SK-N-SH (cell line): ENCODE measurements at regions not wholly inside any gene's neighbourhood (a gene's known extent, or its start where the extent isn't known, plus 50 kb on each side); places are given as distances from the start of the nearest gene placed in this dataset.

Experiments used
- CTCF ChIA-PET: fragments of 300-600, 350-600 bp; formaldehyde crosslinking; extraction: SDS; loops from one replicate; lab custom pipeline; 2021; lab: Yijun Ruan, JAX
- POLR2A ChIA-PET: fragments of 350-600 bp; sonication (Branson Sonifier 250); formaldehyde crosslinking; extraction: SDS; loops from one replicate; lab custom pipeline; 2020; ENCODE audit warnings: antibody characterized with exemption, inconsistent platforms; lab: Yijun Ruan, JAX
- DNase-seq: peaks from one replicate; pipeline ENCODE4 v3.0.0; 2012
- H2AFZ ChIP-seq: fragments of 200-600 bp; sonication (generic); 2 replicates; pipeline ENCODE4 v1.8.1; 2016; ENCODE audit warnings: antibody characterized with exemption, mild to moderate bottlenecking, low read depth
- H3F3A ChIP-seq: fragments of 200-600 bp; sonication (generic); replicated peaks from 2 replicates; pipeline ENCODE3; 2016; ENCODE audit warnings: antibody characterized with exemption, mild to moderate bottlenecking; ENCODE audit not compliant: insufficient read depth
- H3K27ac ChIP-seq, 2 experiments: fragments of 200-500 bp in 1 of 2; fragments of 200-600 bp in 1 of 2; sonication (Bioruptor generic) in 1 of 2; sonication (generic), shearing (Covaris generic) in 1 of 2; 2 replicates each; pipeline versions ENCODE4 v1.5.1 to v1.6.1; 2014 to 2016; ENCODE audit warnings: low read depth in 2 of 2, inconsistent platforms in 1 of 2, low read length in 1 of 2, mild to moderate bottlenecking in 1 of 2, mixed read lengths in 1 of 2
- H3K27me3 ChIP-seq: fragments of 200-600 bp; sonication (generic), shearing (Covaris generic); 2 replicates; pipeline ENCODE4 v1.6.1; 2016; ENCODE audit warnings: mixed run types; ENCODE audit not compliant: insufficient read depth
- H3K36me3 ChIP-seq, 2 experiments: fragments of 200-500 bp in 1 of 2; fragments of 200-600 bp in 1 of 2; sonication (Bioruptor generic) in 1 of 2; sonication (generic) in 1 of 2; replicated peaks in 1 of 2; 2 replicates each; pipeline versions ENCODE3 to v1.5.1; 2014 to 2016; ENCODE audit warnings: low read length in 1 of 2, mild to moderate bottlenecking in 1 of 2; ENCODE audit not compliant: insufficient read depth in 2 of 2, control insufficient read depth in 1 of 2
- H3K4me1 ChIP-seq, 2 experiments: fragments of 200-500 bp in 1 of 2; fragments of 200-600 bp in 1 of 2; sonication (Bioruptor generic) in 1 of 2; sonication (generic), shearing (Covaris generic) in 1 of 2; 2 replicates each; pipeline versions ENCODE4 v1.5.1 to v1.6.1; 2014 to 2016; ENCODE audit warnings: low read depth in 1 of 2, low read length in 1 of 2, mixed run types in 1 of 2; ENCODE audit not compliant: insufficient read depth in 2 of 2, control insufficient read depth in 1 of 2
- H3K4me2 ChIP-seq: fragments of 200-600 bp; sonication (generic), shearing (Covaris generic); 2 replicates; pipeline ENCODE4 v1.6.1; 2017; ENCODE audit warnings: mixed run types
- H3K4me3 ChIP-seq, 2 experiments: fragments of 200-500 bp in 1 of 2; fragments of 200-600 bp in 1 of 2; sonication (Bioruptor generic) in 1 of 2; sonication (generic), shearing (Covaris generic) in 1 of 2; 2 replicates each; pipeline versions ENCODE4 v1.5.1 to v1.8.1; 2014 to 2016; ENCODE audit warnings: low read depth in 2 of 2, inconsistent platforms in 1 of 2, low read length in 1 of 2, mild to moderate bottlenecking in 1 of 2, mixed read lengths in 1 of 2, moderate library complexity in 1 of 2
- H3K79me2 ChIP-seq: fragments of 200-600 bp; sonication (generic); 2 replicates; pipeline ENCODE4 v1.8.1; 2017; ENCODE audit warnings: mild to moderate bottlenecking; ENCODE audit not compliant: insufficient read depth
- H3K9ac ChIP-seq: fragments of 200-600 bp; sonication (generic); 2 replicates; pipeline ENCODE4 v1.6.1; 2017; ENCODE audit warnings: mixed run types
- H3K9me2 ChIP-seq: fragments of 200-600 bp; sonication (generic); 2 replicates; pipeline ENCODE4 v1.6.1; 2017; ENCODE audit warnings: mixed run types
- H3K9me3 ChIP-seq: fragments of 200-600 bp; sonication (generic); 2 replicates; pipeline ENCODE4 v1.6.1; 2017; ENCODE audit warnings: mixed run types, mild to moderate bottlenecking, moderate library complexity
- H4K20me1 ChIP-seq: fragments of 200-600 bp; sonication (generic); 2 replicates; pipeline ENCODE4 v1.6.1; 2017; ENCODE audit warnings: mild to moderate bottlenecking, mixed run types; ENCODE audit not compliant: insufficient read depth
- CTCF ChIP-seq: fragments of 200-600 bp; sonication (generic); IDR thresholded peaks from 2 replicates; pipeline ENCODE4 v1.6.1; 2017; ENCODE audit warnings: antibody characterized with exemption, mild to moderate bottlenecking, moderate library complexity
- ELF1 ChIP-seq: IDR thresholded peaks from 2 replicates; pipeline ENCODE4 v1.4.0; 2012
- EP300 ChIP-seq, 2 experiments: IDR thresholded peaks; 2 replicates each; pipeline versions ENCODE4 v1.4.0 to v1.6.1; 2012; ENCODE audit warnings: borderline replicate concordance in 1 of 2, low read depth in 1 of 2, low read length in 1 of 2
- FOSL2 ChIP-seq: IDR thresholded peaks from 2 replicates; pipeline ENCODE4 v1.4.0; 2012; ENCODE audit warnings: low read depth, mild to moderate bottlenecking, moderate library complexity, borderline replicate concordance
- GABPA ChIP-seq: IDR thresholded peaks from 2 replicates; pipeline ENCODE4 v1.4.0; 2012; ENCODE audit warnings: low read depth, mild to moderate bottlenecking
- MAX ChIP-seq: IDR thresholded peaks from 2 replicates; pipeline ENCODE4 v1.4.0; 2012; ENCODE audit warnings: low read depth
- MEF2A ChIP-seq: IDR thresholded peaks from 2 replicates; pipeline ENCODE4 v1.4.0; 2012; ENCODE audit warnings: low read depth, borderline replicate concordance
- NFIC ChIP-seq: IDR thresholded peaks from 2 replicates; pipeline ENCODE4 v1.4.0; 2012; ENCODE audit warnings: borderline replicate concordance
- NRF1 ChIP-seq: IDR thresholded peaks from 2 replicates; pipeline ENCODE4 v1.6.1; 2012; ENCODE audit warnings: low read depth, mild to moderate bottlenecking, low read length
- POLR2AphosphoS5 ChIP-seq: IDR thresholded peaks from 2 replicates; pipeline ENCODE4 v1.6.1; 2012; ENCODE audit warnings: low read depth, low read length
- RAD21 ChIP-seq: IDR thresholded peaks from 2 replicates; pipeline ENCODE4 v1.6.1; 2012; ENCODE audit warnings: mild to moderate bottlenecking, low read length
- REST ChIP-seq: IDR thresholded peaks from 2 replicates; pipeline ENCODE4 v1.6.1; 2012; ENCODE audit warnings: mild to moderate bottlenecking, low read depth, low read length, moderate library complexity
- RFX5 ChIP-seq: IDR thresholded peaks from 2 replicates; pipeline ENCODE4 v1.6.1; 2012; ENCODE audit warnings: mild to moderate bottlenecking, improper control_type of control experiment, low read length
- RXRA ChIP-seq: IDR thresholded peaks from 2 replicates; pipeline ENCODE4 v1.4.0; 2012; ENCODE audit warnings: low read depth, mild to moderate bottlenecking, borderline replicate concordance
- ZBTB33 ChIP-seq: IDR thresholded peaks from 2 replicates; pipeline ENCODE4 v1.4.0; 2012; ENCODE audit warnings: low read depth, borderline replicate concordance
- WGBS: methylation state at CpG from one replicate; pipeline ENCODE4 v1.1.6; 2017; ENCODE audit warnings: low lambda C conversion rate; 5-methylcytosine and 5-hydroxymethylcytosine counted together
- TF ChIP-seq, protein P1 (sequence below): fragments of 150-350 bp; IDR thresholded peaks from 2 replicates; pipeline ENCODE4 v1.6.1; 2016; ENCODE audit warnings: mild to moderate bottlenecking, low read depth, low read length
- TF ChIP-seq, protein P2 (sequence below): fragments of 150-350 bp; IDR thresholded peaks from 2 replicates; pipeline ENCODE4 v1.6.1; 2017; ENCODE audit warnings: antibody characterized with exemption, low read length, low read depth, borderline replicate concordance

GRCh38 chr11:23873406-23873805 is 623.4 kb upstream of the LUZP2 start:
- Histone ChIP-seq H3K79me2 (no peaks in the 10 kb centered on the region), H3K9me2 (no peaks in the 10 kb centered on the region), H3K4me2 (no peak overlapping the region), H4K20me1 (no peaks in the 10 kb centered on the region), H3K36me3 (no peaks in the 10 kb centered on the region), H2AFZ (no peak overlapping the region), H3K27ac (no peak overlapping the region), H3K4me3 (no peak overlapping the region), H3K9me3 (no peaks in the 10 kb centered on the region), H3F3A (no peaks in the 10 kb centered on the region), H3K4me1 (no peaks in the 10 kb centered on the region), H3K27me3 (no peaks in the 10 kb centered on the region), H3K9ac (no peak overlapping the region)
- no peak for DNase-seq
- POLR2A ChIA-PET: no interaction called here
- TF ChIP-seq, protein P1, sequence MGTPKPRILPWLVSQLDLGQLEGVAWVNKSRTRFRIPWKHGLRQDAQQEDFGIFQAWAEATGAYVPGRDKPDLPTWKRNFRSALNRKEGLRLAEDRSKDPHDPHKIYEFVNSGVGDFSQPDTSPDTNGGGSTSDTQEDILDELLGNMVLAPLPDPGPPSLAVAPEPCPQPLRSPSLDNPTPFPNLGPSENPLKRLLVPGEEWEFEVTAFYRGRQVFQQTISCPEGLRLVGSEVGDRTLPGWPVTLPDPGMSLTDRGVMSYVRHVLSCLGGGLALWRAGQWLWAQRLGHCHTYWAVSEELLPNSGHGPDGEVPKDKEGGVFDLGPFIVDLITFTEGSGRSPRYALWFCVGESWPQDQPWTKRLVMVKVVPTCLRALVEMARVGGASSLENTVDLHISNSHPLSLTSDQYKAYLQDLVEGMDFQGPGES: no peak
- no peak for TF ChIP-seq EP300 (IDR thresholded peaks at IDR 0.05; ENCODE audit: borderline replicate concordance in 1 of 2, low read depth in 1 of 2, low read length in 1 of 2)
- CTCF ChIA-PET: no interaction called here
- 68% methylated on average over 2 of the region's 2 CpGs for WGBS

DNA sequence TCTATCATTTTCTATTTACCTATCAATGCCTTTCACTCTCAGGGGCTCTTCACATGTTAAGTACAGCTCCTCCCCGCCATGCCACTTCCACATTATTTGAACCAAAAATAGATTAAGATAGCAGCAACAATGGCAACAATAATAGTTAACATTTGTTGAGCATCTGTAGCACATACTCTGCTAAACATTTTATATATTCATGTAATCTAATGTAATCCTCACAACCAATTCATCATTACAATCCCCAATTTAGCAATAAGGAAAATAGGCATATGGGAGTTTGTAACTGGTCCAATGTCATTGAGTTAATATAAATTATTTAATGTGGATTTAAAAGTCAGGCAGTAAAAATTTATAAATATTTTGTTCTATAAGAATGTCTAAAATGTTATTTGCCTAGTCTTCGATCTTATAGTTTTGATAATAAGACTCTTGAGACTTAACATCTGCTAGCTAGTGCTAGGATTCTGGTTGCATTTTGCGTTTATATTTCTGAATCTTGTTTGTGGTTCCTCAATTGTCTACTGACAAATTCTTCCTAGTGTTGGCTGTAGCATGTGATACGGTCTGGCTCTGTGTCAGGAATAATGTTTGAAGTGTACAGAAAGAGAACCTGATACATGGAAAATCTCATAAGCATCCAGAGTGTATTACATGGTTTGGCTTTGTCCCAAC is 621.5 kb upstream of the LUZP2 start:
- Histone ChIP-seq H3K4me3 (no peak overlapping the region), H3K27ac (no peak overlapping the region), H3K27me3 (no peaks in the 10 kb centered on the region), H3K79me2 (no peaks in the 10 kb centered on the region), H4K20me1 (no peaks in the 10 kb centered on the region), H3K4me1 (no peaks in the 10 kb centered on the region), H3K9me2 (no peaks in the 10 kb centered on the region), H2AFZ (no peak overlapping the region), H3K9ac (no peak overlapping the region), H3K4me2 (no peak overlapping the region), H3K36me3 (no peaks in the 10 kb centered on the region), H3K9me3 (no peaks in the 10 kb centered on the region), H3F3A (no peaks in the 10 kb centered on the region)
- ChIA-PET POLR2A (no interaction called here), CTCF (no interaction called here)
- TF ChIP-seq MAX (no peak), CTCF (no peak), ZBTB33 (no peak), RFX5 (no peak), NFIC (no peak), GABPA (no peak), MEF2A (no peak), RXRA (no peak), ELF1 (no peak), FOSL2 (no peak), EP300 (IDR thresholded peaks at IDR 0.05; ENCODE audit: borderline replicate concordance in 1 of 2, low read depth in 1 of 2, low read length in 1 of 2) (no peak), REST (no peak), RAD21 (no peak), NRF1 (no peak), POLR2AphosphoS5 (no peak)
- TF ChIP-seq, protein P2, sequence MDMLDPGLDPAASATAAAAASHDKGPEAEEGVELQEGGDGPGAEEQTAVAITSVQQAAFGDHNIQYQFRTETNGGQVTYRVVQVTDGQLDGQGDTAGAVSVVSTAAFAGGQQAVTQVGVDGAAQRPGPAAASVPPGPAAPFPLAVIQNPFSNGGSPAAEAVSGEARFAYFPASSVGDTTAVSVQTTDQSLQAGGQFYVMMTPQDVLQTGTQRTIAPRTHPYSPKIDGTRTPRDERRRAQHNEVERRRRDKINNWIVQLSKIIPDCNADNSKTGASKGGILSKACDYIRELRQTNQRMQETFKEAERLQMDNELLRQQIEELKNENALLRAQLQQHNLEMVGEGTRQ: no peak
- WGBS: 68% methylated on average over 4 of the region's 4 CpGs
- no peak for DNase-seq
